Keratinocyte (primary cell): ENCODE measurements at regions not wholly inside any gene's neighbourhood (a gene's known extent, or its start where the extent isn't known, plus 50 kb on each side); places are given as distances from the start of the nearest gene placed in this dataset.

ENCODE experiments used
- DNase-seq: peaks from one replicate; pipeline ENCODE4 v3.0.0-alpha.2; 2011; ENCODE audit warnings: low read depth, missing footprints, low spot score
- FAIRE-seq: peaks from 2 replicates; lab custom pipeline; 2011; peaks lifted over from hg19 to GRCh38; lab: Jason Lieb, UNC
- H2AFZ ChIP-seq: 2 replicates; pipeline ENCODE4 v1.6.0; 2012; ENCODE audit warnings: low read length, control low read depth, inconsistent platforms; ENCODE audit not compliant: control insufficient read depth
- H3K27ac ChIP-seq: 2 replicates; pipeline ENCODE4 v1.5.1; 2011; ENCODE audit warnings: low read length; ENCODE audit not compliant: control insufficient read depth, insufficient read depth
- H3K27me3 ChIP-seq: 3 replicates; pipeline ENCODE4 v1.6.0; 2011; ENCODE audit warnings: low read length; ENCODE audit not compliant: control insufficient read depth, insufficient read depth; ENCODE audit errors: extremely low read depth
- H3K36me3 ChIP-seq, 2 experiments: 2 replicates in 1 of 2; 3 replicates in 1 of 2; pipeline ENCODE4 v1.5.1; 2011; ENCODE audit warnings: low read length in 2 of 2, mild to moderate bottlenecking in 1 of 2; ENCODE audit not compliant: control insufficient read depth in 2 of 2, insufficient read depth in 2 of 2; ENCODE audit errors: extremely low read depth in 1 of 2
- H3K4me1 ChIP-seq: 3 replicates; pipeline ENCODE4 v1.5.1; 2011; ENCODE audit warnings: low read length; ENCODE audit not compliant: control insufficient read depth, insufficient read depth; ENCODE audit errors: extremely low read depth
- H3K4me2 ChIP-seq: 3 replicates; pipeline ENCODE4 v1.6.0; 2011; ENCODE audit warnings: low read depth, low read length; ENCODE audit not compliant: control insufficient read depth, insufficient read depth; ENCODE audit errors: extremely low read depth
- H3K4me3 ChIP-seq, 3 experiments: fragments of 200-600 bp in 1 of 3; sonication (generic) in 1 of 3; 2 replicates in 2 of 3; 3 replicates in 1 of 3; pipeline ENCODE4 v1.5.1; 2011 to 2016; ENCODE audit warnings: low read length in 3 of 3, mild to moderate bottlenecking in 3 of 3, control low read depth in 2 of 3, inconsistent platforms in 1 of 3, low read depth in 1 of 3, mixed read lengths in 1 of 3, mixed run types in 1 of 3, moderate library complexity in 1 of 3; ENCODE audit not compliant: control insufficient read depth in 2 of 3, insufficient read depth in 2 of 3; ENCODE audit errors: extremely low read depth in 1 of 3
- H3K79me2 ChIP-seq: 2 replicates; pipeline ENCODE4 v1.6.0; 2012; ENCODE audit warnings: low read length; ENCODE audit not compliant: control insufficient read depth, insufficient read depth
- H3K9ac ChIP-seq: 3 replicates; pipeline ENCODE4 v1.6.0; 2011; ENCODE audit warnings: low read length; ENCODE audit not compliant: control insufficient read depth, insufficient read depth; ENCODE audit errors: extremely low read depth
- H3K9me1 ChIP-seq: 3 replicates; pipeline ENCODE4 v1.6.0; 2011; ENCODE audit warnings: low read length; ENCODE audit not compliant: control insufficient read depth, insufficient read depth; ENCODE audit errors: extremely low read depth
- H3K9me3 ChIP-seq: 2 replicates; pipeline ENCODE4 v1.5.1; 2012; ENCODE audit warnings: low read depth, low read length; ENCODE audit not compliant: control insufficient read depth
- H4K20me1 ChIP-seq: 3 replicates; pipeline ENCODE4 v1.6.0; 2011; ENCODE audit warnings: low read length; ENCODE audit not compliant: control insufficient read depth, insufficient read depth; ENCODE audit errors: extremely low read depth
- EZH2 ChIP-seq: IDR thresholded peaks from one replicate; pipeline ENCODE4 v1.6.1; 2012; ENCODE audit warnings: inconsistent platforms, mild to moderate bottlenecking, low read length, moderate library complexity
- dilution Hi-C: fragments of 300-500 bp; cut with MboI; formaldehyde crosslinking; loops from one replicate; pipeline ENCODE4 v1.7.0; 2020; ENCODE audit warnings: low sequenced_read_pairs; ENCODE audit not compliant: extremely low pct_ligation_motif_present
- TF ChIP-seq, protein P1 (sequence below), 3 experiments: IDR thresholded peaks in 1 of 3; conservative IDR thresholded peaks in 1 of 3; optimal IDR thresholded peaks in 1 of 3; 2 replicates in 2 of 3; 3 replicates in 1 of 3; pipeline versions ENCODE3 to v1.5.1; 2011; ENCODE audit warnings: low read length in 3 of 3, mild to moderate bottlenecking in 3 of 3, moderate library complexity in 2 of 3, control low read depth in 1 of 3, inconsistent platforms in 1 of 3; ENCODE audit not compliant: insufficient read depth in 2 of 3; ENCODE audit errors: extremely low read depth in 1 of 3

DNA sequence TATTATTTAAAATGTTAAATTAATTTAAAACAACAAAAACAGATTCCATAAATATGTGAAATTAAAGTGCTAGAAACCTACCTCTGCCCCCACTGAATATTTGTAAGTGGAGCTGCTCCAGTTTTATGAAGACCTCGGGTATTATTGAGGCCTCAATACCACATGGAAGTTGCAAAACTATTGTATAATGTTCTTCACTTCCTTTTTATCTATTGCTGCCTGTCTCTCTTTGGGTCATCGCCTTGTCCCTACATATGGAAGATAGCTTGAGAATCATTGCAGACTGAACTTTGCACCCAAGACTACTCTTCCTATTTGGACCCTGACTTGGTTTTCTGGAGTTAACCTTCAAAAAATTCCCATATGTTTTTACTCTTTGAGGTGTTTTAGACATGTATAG, 212.1 kb upstream of the NETO1 start:
- no peaks in the 10 kb centered on the region for H3K27me3 ChIP-seq
- no peak overlapping the region for H3K27ac ChIP-seq
- no peaks in the 10 kb centered on the region for H3K4me1 ChIP-seq
- H3K4me2 ChIP-seq = no peak overlapping the region
- no peaks in the 10 kb centered on the region for H3K9me3 ChIP-seq
- H2AFZ ChIP-seq = no peak overlapping the region
- H3K79me2 ChIP-seq = no peaks in the 10 kb centered on the region
- no peaks in the 10 kb centered on the region for H3K9me1 ChIP-seq
- FAIRE-seq (no peak), DNase-seq (no peak)
- H4K20me1 ChIP-seq = no peaks in the 10 kb centered on the region
- no peak overlapping the region for H3K4me3 ChIP-seq
- no peak overlapping the region for H3K9ac ChIP-seq
- TF ChIP-seq EZH2 = no peak
- TF ChIP-seq, protein P1, sequence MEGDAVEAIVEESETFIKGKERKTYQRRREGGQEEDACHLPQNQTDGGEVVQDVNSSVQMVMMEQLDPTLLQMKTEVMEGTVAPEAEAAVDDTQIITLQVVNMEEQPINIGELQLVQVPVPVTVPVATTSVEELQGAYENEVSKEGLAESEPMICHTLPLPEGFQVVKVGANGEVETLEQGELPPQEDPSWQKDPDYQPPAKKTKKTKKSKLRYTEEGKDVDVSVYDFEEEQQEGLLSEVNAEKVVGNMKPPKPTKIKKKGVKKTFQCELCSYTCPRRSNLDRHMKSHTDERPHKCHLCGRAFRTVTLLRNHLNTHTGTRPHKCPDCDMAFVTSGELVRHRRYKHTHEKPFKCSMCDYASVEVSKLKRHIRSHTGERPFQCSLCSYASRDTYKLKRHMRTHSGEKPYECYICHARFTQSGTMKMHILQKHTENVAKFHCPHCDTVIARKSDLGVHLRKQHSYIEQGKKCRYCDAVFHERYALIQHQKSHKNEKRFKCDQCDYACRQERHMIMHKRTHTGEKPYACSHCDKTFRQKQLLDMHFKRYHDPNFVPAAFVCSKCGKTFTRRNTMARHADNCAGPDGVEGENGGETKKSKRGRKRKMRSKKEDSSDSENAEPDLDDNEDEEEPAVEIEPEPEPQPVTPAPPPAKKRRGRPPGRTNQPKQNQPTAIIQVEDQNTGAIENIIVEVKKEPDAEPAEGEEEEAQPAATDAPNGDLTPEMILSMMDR (optimal IDR thresholded peaks at IDR 0.05 in 1 of 3, IDR thresholded peaks at IDR 0.05 in 1 of 3, conservative IDR thresholded peaks at IDR 0.05 in 1 of 3; ENCODE audit: extremely low read depth in 1 of 3, insufficient read depth in 2 of 3, low read length in 3 of 3) = no peak
- no peaks in the 10 kb centered on the region for H3K36me3 ChIP-seq
- dilution Hi-C loops = no loop called here

DNA sequence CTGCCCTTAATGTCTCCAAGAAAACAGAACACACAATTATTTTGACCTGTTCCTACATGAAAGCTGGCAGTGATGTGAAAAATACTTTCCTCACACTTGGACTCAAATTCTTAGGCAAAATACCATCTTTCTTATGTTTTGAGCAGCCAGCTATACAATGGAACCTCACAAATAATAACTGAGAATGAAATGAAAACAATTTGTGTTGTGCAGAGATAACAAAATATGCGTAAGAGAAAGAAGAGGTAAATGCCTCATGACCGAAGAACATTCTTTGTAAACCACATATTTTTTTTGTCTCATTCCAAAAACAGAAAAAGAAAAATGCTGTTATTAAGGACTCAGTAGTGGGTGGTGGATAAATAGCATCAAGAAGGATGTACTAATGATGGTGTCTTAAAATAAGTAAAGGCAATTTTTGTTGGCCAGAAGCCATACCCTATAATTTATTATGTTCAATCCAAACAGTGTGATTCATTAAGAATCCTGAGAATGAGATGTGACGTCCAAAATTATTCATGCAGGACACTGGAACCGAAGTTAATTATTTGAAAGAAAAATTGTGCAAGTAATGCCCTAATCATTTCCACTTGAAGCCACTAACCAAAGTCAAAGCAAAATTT, 193.0 kb upstream of the NETO1 start:
- Histone ChIP-seq H2AFZ (no peak overlapping the region), H3K4me3 (no peak overlapping the region), H3K9me3 (no peaks in the 10 kb centered on the region), H3K4me1 (no peaks in the 10 kb centered on the region), H3K79me2 (no peaks in the 10 kb centered on the region), H4K20me1 (no peaks in the 10 kb centered on the region), H3K9me1 (no peaks in the 10 kb centered on the region), H3K9ac (no peak overlapping the region), H3K36me3 (no peaks in the 10 kb centered on the region), H3K27me3 (no peaks in the 10 kb centered on the region), H3K27ac (no peak overlapping the region), H3K4me2 (no peak overlapping the region)
- DNase-seq (no peak), FAIRE-seq (no peak)
- TF ChIP-seq, protein P1 (optimal IDR thresholded peaks at IDR 0.05 in 1 of 3, IDR thresholded peaks at IDR 0.05 in 1 of 3, conservative IDR thresholded peaks at IDR 0.05 in 1 of 3; ENCODE audit: extremely low read depth in 1 of 3, insufficient read depth in 2 of 3, low read length in 3 of 3) = no peak
- no peak for TF ChIP-seq EZH2
- dilution Hi-C loops = no loop called here
